Neural cell (in vitro differentiated cells): ENCODE measurements at regions not wholly inside any gene's neighbourhood (a gene's known extent, or its start where the extent isn't known, plus 50 kb on each side); places are given as distances from the start of the nearest gene placed in this dataset.

Experiments
- H2AFZ ChIP-seq: fragments of 200-600, 300-800 bp; sonication (generic), shearing (Covaris generic); 2 replicates; pipeline ENCODE4 v1.6.0; 2014; ENCODE audit warnings: low read depth, mild to moderate bottlenecking, antibody characterized with exemption, low read length, moderate library complexity
- H3F3A ChIP-seq: fragments of 200-600 bp; shearing (Covaris generic); 2 replicates; pipeline ENCODE4 v1.6.1; 2016; ENCODE audit warnings: mild to moderate bottlenecking, moderate library complexity, mixed read lengths, antibody characterized with exemption, low read length; ENCODE audit not compliant: insufficient read depth, poor library complexity, severe bottlenecking
- H3K27ac ChIP-seq: fragments of 200-600, 300-800 bp; sonication (generic), shearing (Covaris generic); 2 replicates; pipeline ENCODE4 v1.5.1; 2014; ENCODE audit warnings: mild to moderate bottlenecking, low read length, moderate library complexity
- H3K27me3 ChIP-seq: fragments of 300-800, 200-600 bp; sonication (generic), shearing (Covaris generic); 2 replicates; pipeline ENCODE4 v1.6.0; 2014; ENCODE audit warnings: mild to moderate bottlenecking, low read depth, low read length, moderate library complexity; ENCODE audit not compliant: insufficient read depth
- H3K36me3 ChIP-seq: fragments of 300-800, 200-600 bp; sonication (generic), shearing (Covaris generic); 2 replicates; pipeline ENCODE4 v1.5.1; 2014; ENCODE audit warnings: mild to moderate bottlenecking, antibody characterized with exemption, low read length, moderate library complexity; ENCODE audit not compliant: insufficient read depth
- H3K4me2 ChIP-seq: fragments of 300-800, 200-600 bp; sonication (generic), shearing (Covaris generic); 2 replicates; pipeline ENCODE4 v1.6.0; 2014; ENCODE audit warnings: mild to moderate bottlenecking, low read length
- H3K4me3 ChIP-seq: fragments of 300-800, 200-600 bp; sonication (generic), shearing (Covaris generic); 2 replicates; pipeline ENCODE4 v1.5.1; 2014; ENCODE audit warnings: mild to moderate bottlenecking, low read length, moderate library complexity
- H3K79me2 ChIP-seq: fragments of 200-600 bp; shearing (Covaris generic); replicated peaks from 2 replicates; pipeline ENCODE4 v1.6.0; 2014; ENCODE audit warnings: mild to moderate bottlenecking, low read length, moderate library complexity; ENCODE audit not compliant: insufficient read depth
- H3K9ac ChIP-seq: fragments of 300-800, 200-600 bp; sonication (generic), shearing (Covaris generic); 2 replicates; pipeline ENCODE4 v1.6.1; 2016; ENCODE audit warnings: mild to moderate bottlenecking, low read length, mixed read lengths
- H3K9me2 ChIP-seq: fragments of 200-600 bp; shearing (Covaris generic); 2 replicates; pipeline ENCODE4 v1.6.1; 2016; ENCODE audit warnings: mild to moderate bottlenecking, low read length, mixed read lengths; ENCODE audit not compliant: insufficient read depth
- H3K9me3 ChIP-seq: fragments of 200-600, 300-800 bp; sonication (generic), shearing (Covaris generic); 2 replicates; pipeline ENCODE4 v1.6.1; 2016; ENCODE audit warnings: mild to moderate bottlenecking, mixed run types, low read length, moderate library complexity, mixed read lengths
- H4K20me1 ChIP-seq: fragments of 200-600 bp; shearing (Covaris generic); 2 replicates; pipeline ENCODE4 v1.6.1; 2016; ENCODE audit warnings: mild to moderate bottlenecking, mixed run types; ENCODE audit not compliant: insufficient read depth
- CTCF ChIP-seq: fragments of 450-650 bp; IDR thresholded peaks from 2 replicates; pipeline ENCODE4 v1.5.1; 2014; ENCODE audit warnings: antibody characterized with exemption, mild to moderate bottlenecking, moderate library complexity; ENCODE audit not compliant: poor library complexity, severe bottlenecking
- EP300 ChIP-seq: fragments of 450-650 bp; conservative IDR thresholded peaks from 2 replicates; pipeline ENCODE4 v1.6.1; 2014; ENCODE audit warnings: antibody characterized with exemption, mild to moderate bottlenecking, moderate library complexity; ENCODE audit not compliant: poor library complexity, severe bottlenecking
- EZH2 ChIP-seq: fragments of 200-600, 300-800 bp; shearing (Covaris generic), sonication (generic); IDR thresholded peaks from 2 replicates; pipeline ENCODE4 v1.6.1; 2014; ENCODE audit warnings: antibody characterized with exemption, low read length, borderline replicate concordance, mild to moderate bottlenecking; ENCODE audit not compliant: insufficient read depth, poor library complexity, severe bottlenecking
- MXI1 ChIP-seq: fragments of 450-650 bp; conservative IDR thresholded peaks from 2 replicates; pipeline ENCODE4 v1.6.1; 2014; ENCODE audit warnings: antibody characterized with exemption, mild to moderate bottlenecking; ENCODE audit not compliant: poor library complexity, severe bottlenecking
- POLR2AphosphoS5 ChIP-seq: IDR thresholded peaks from 2 replicates; pipeline ENCODE4 v1.6.1; 2012
- RAD21 ChIP-seq: fragments of 450-650 bp; conservative IDR thresholded peaks from 2 replicates; pipeline ENCODE4 v1.6.1; 2014; ENCODE audit warnings: antibody characterized with exemption, mild to moderate bottlenecking, moderate library complexity
- SMC3 ChIP-seq: fragments of 450-650 bp; conservative IDR thresholded peaks from 2 replicates; pipeline ENCODE4 v1.6.1; 2014; ENCODE audit warnings: antibody characterized with exemption, mild to moderate bottlenecking, moderate library complexity; ENCODE audit not compliant: poor library complexity
- TAF1 ChIP-seq: IDR thresholded peaks from 2 replicates; pipeline ENCODE4 v1.6.1; 2012; ENCODE audit warnings: low read depth
- TF ChIP-seq, protein P1 (sequence below): IDR thresholded peaks from 2 replicates; pipeline ENCODE4 v1.6.1; 2012; ENCODE audit warnings: borderline replicate concordance

GRCh38 chr1:215394084-215394991 lies 172.8 kb upstream of the KCTD3 start:
- no peak overlapping the region for H2AFZ ChIP-seq

GRCh38 chr1:215397106-215397505 lies 170.0 kb upstream of the KCTD3 start:
- Histone ChIP-seq H3K27me3 (no peaks in the 10 kb centered on the region), H3K9me3 (no peaks in the 10 kb centered on the region), H3K9me2 (no peaks in the 10 kb centered on the region), H3K36me3 (no peaks in the 10 kb centered on the region), H3K4me3 (no peak overlapping the region), H3K9ac (no peak overlapping the region), H3K27ac (no peak overlapping the region), H4K20me1 (no peaks in the 10 kb centered on the region), H3F3A (no peaks in the 10 kb centered on the region), H2AFZ (no peak overlapping the region), H3K79me2 (no peaks in the 10 kb centered on the region), H3K4me2 (no peak overlapping the region)
- no peak for TF ChIP-seq RAD21
- TF ChIP-seq, protein P1, sequence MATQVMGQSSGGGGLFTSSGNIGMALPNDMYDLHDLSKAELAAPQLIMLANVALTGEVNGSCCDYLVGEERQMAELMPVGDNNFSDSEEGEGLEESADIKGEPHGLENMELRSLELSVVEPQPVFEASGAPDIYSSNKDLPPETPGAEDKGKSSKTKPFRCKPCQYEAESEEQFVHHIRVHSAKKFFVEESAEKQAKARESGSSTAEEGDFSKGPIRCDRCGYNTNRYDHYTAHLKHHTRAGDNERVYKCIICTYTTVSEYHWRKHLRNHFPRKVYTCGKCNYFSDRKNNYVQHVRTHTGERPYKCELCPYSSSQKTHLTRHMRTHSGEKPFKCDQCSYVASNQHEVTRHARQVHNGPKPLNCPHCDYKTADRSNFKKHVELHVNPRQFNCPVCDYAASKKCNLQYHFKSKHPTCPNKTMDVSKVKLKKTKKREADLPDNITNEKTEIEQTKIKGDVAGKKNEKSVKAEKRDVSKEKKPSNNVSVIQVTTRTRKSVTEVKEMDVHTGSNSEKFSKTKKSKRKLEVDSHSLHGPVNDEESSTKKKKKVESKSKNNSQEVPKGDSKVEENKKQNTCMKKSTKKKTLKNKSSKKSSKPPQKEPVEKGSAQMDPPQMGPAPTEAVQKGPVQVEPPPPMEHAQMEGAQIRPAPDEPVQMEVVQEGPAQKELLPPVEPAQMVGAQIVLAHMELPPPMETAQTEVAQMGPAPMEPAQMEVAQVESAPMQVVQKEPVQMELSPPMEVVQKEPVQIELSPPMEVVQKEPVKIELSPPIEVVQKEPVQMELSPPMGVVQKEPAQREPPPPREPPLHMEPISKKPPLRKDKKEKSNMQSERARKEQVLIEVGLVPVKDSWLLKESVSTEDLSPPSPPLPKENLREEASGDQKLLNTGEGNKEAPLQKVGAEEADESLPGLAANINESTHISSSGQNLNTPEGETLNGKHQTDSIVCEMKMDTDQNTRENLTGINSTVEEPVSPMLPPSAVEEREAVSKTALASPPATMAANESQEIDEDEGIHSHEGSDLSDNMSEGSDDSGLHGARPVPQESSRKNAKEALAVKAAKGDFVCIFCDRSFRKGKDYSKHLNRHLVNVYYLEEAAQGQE = no peak
- TF ChIP-seq SMC3 = no peak

More at GRCh38 chr1:215394084-215394991, 172.8 kb upstream of the KCTD3 start:
- H3K27me3 ChIP-seq = no peaks in the 10 kb centered on the region
- no peaks in the 10 kb centered on the region for H3K9me2 ChIP-seq
- no peak overlapping the region for H3K9ac ChIP-seq
- H3F3A ChIP-seq = no peaks in the 10 kb centered on the region
- no peak overlapping the region for H3K4me2 ChIP-seq
- H3K9me3 ChIP-seq = no peaks in the 10 kb centered on the region
- no peak overlapping the region for H3K4me3 ChIP-seq
- H4K20me1 ChIP-seq = no peaks in the 10 kb centered on the region
- H3K36me3 ChIP-seq = no peaks in the 10 kb centered on the region
- TF ChIP-seq MXI1 (no peak), RAD21 (no peak), CTCF (no peak), POLR2AphosphoS5 (no peak), EZH2 (no peak), SMC3 (no peak), TAF1 (no peak), EP300 (no peak)
- TF ChIP-seq, protein P1 = no peak
- H3K79me2 ChIP-seq = no peaks in the 10 kb centered on the region
- no peak overlapping the region for H3K27ac ChIP-seq
